SK-N-SH (cell line): ENCODE measurements at regions not wholly inside any gene's neighbourhood (a gene's known extent, or its start where the extent isn't known, plus 50 kb on each side); places are given as distances from the start of the nearest gene placed in this dataset.

Experiments used
- CTCF ChIA-PET: fragments of 300-600, 350-600 bp; formaldehyde crosslinking; extraction: SDS; loops from one replicate; lab custom pipeline; 2021; lab: Yijun Ruan, JAX
- POLR2A ChIA-PET: fragments of 350-600 bp; sonication (Branson Sonifier 250); formaldehyde crosslinking; extraction: SDS; loops from one replicate; lab custom pipeline; 2020; ENCODE audit warnings: antibody characterized with exemption, inconsistent platforms; lab: Yijun Ruan, JAX
- DNase-seq: peaks from one replicate; pipeline ENCODE4 v3.0.0; 2012
- H2AFZ ChIP-seq: fragments of 200-600 bp; sonication (generic); 2 replicates; pipeline ENCODE4 v1.8.1; 2016; ENCODE audit warnings: antibody characterized with exemption, mild to moderate bottlenecking, low read depth
- H3F3A ChIP-seq: fragments of 200-600 bp; sonication (generic); replicated peaks from 2 replicates; pipeline ENCODE3; 2016; ENCODE audit warnings: antibody characterized with exemption, mild to moderate bottlenecking; ENCODE audit not compliant: insufficient read depth
- H3K27ac ChIP-seq, 2 experiments: fragments of 200-500 bp in 1 of 2; fragments of 200-600 bp in 1 of 2; sonication (Bioruptor generic) in 1 of 2; sonication (generic), shearing (Covaris generic) in 1 of 2; 2 replicates each; pipeline versions ENCODE4 v1.5.1 to v1.6.1; 2014 to 2016; ENCODE audit warnings: low read depth in 2 of 2, inconsistent platforms in 1 of 2, low read length in 1 of 2, mild to moderate bottlenecking in 1 of 2, mixed read lengths in 1 of 2
- H3K27me3 ChIP-seq: fragments of 200-600 bp; sonication (generic), shearing (Covaris generic); 2 replicates; pipeline ENCODE4 v1.6.1; 2016; ENCODE audit warnings: mixed run types; ENCODE audit not compliant: insufficient read depth
- H3K36me3 ChIP-seq, 2 experiments: fragments of 200-500 bp in 1 of 2; fragments of 200-600 bp in 1 of 2; sonication (Bioruptor generic) in 1 of 2; sonication (generic) in 1 of 2; replicated peaks in 1 of 2; 2 replicates each; pipeline versions ENCODE3 to v1.5.1; 2014 to 2016; ENCODE audit warnings: low read length in 1 of 2, mild to moderate bottlenecking in 1 of 2; ENCODE audit not compliant: insufficient read depth in 2 of 2, control insufficient read depth in 1 of 2
- H3K4me1 ChIP-seq, 2 experiments: fragments of 200-500 bp in 1 of 2; fragments of 200-600 bp in 1 of 2; sonication (Bioruptor generic) in 1 of 2; sonication (generic), shearing (Covaris generic) in 1 of 2; 2 replicates each; pipeline versions ENCODE4 v1.5.1 to v1.6.1; 2014 to 2016; ENCODE audit warnings: low read depth in 1 of 2, low read length in 1 of 2, mixed run types in 1 of 2; ENCODE audit not compliant: insufficient read depth in 2 of 2, control insufficient read depth in 1 of 2
- H3K4me2 ChIP-seq: fragments of 200-600 bp; sonication (generic), shearing (Covaris generic); 2 replicates; pipeline ENCODE4 v1.6.1; 2017; ENCODE audit warnings: mixed run types
- H3K4me3 ChIP-seq, 2 experiments: fragments of 200-500 bp in 1 of 2; fragments of 200-600 bp in 1 of 2; sonication (Bioruptor generic) in 1 of 2; sonication (generic), shearing (Covaris generic) in 1 of 2; 2 replicates each; pipeline versions ENCODE4 v1.5.1 to v1.8.1; 2014 to 2016; ENCODE audit warnings: low read depth in 2 of 2, inconsistent platforms in 1 of 2, low read length in 1 of 2, mild to moderate bottlenecking in 1 of 2, mixed read lengths in 1 of 2, moderate library complexity in 1 of 2
- H3K79me2 ChIP-seq: fragments of 200-600 bp; sonication (generic); 2 replicates; pipeline ENCODE4 v1.8.1; 2017; ENCODE audit warnings: mild to moderate bottlenecking; ENCODE audit not compliant: insufficient read depth
- H3K9ac ChIP-seq: fragments of 200-600 bp; sonication (generic); 2 replicates; pipeline ENCODE4 v1.6.1; 2017; ENCODE audit warnings: mixed run types
- H3K9me2 ChIP-seq: fragments of 200-600 bp; sonication (generic); 2 replicates; pipeline ENCODE4 v1.6.1; 2017; ENCODE audit warnings: mixed run types
- H3K9me3 ChIP-seq: fragments of 200-600 bp; sonication (generic); 2 replicates; pipeline ENCODE4 v1.6.1; 2017; ENCODE audit warnings: mixed run types, mild to moderate bottlenecking, moderate library complexity
- H4K20me1 ChIP-seq: fragments of 200-600 bp; sonication (generic); 2 replicates; pipeline ENCODE4 v1.6.1; 2017; ENCODE audit warnings: mild to moderate bottlenecking, mixed run types; ENCODE audit not compliant: insufficient read depth
- JUND ChIP-seq: IDR thresholded peaks from 2 replicates; pipeline ENCODE4 v1.4.0; 2012
- NRF1 ChIP-seq: IDR thresholded peaks from 2 replicates; pipeline ENCODE4 v1.6.1; 2012; ENCODE audit warnings: low read depth, mild to moderate bottlenecking, low read length
- RFX5 ChIP-seq: IDR thresholded peaks from 2 replicates; pipeline ENCODE4 v1.6.1; 2012; ENCODE audit warnings: mild to moderate bottlenecking, improper control_type of control experiment, low read length
- SIN3A ChIP-seq: IDR thresholded peaks from 2 replicates; pipeline ENCODE4 v1.6.1; 2012; ENCODE audit warnings: low read depth, mild to moderate bottlenecking, low read length, moderate library complexity, borderline replicate concordance
- TEAD4 ChIP-seq: IDR thresholded peaks from 2 replicates; pipeline ENCODE4 v1.4.0; 2012; ENCODE audit warnings: mild to moderate bottlenecking, borderline replicate concordance; ENCODE audit not compliant: insufficient read depth
- WGBS: methylation state at CpG from one replicate; pipeline ENCODE4 v1.1.6; 2017; ENCODE audit warnings: low lambda C conversion rate; 5-methylcytosine and 5-hydroxymethylcytosine counted together
- TF ChIP-seq, protein P1 (sequence below): IDR thresholded peaks from 2 replicates; pipeline ENCODE4 v1.4.0; 2012; ENCODE audit warnings: low read depth
- TF ChIP-seq, protein P2 (sequence below): fragments of 150-350 bp; IDR thresholded peaks from 2 replicates; pipeline ENCODE4 v1.6.1; 2016; ENCODE audit warnings: mild to moderate bottlenecking, low read depth, low read length

DNA sequence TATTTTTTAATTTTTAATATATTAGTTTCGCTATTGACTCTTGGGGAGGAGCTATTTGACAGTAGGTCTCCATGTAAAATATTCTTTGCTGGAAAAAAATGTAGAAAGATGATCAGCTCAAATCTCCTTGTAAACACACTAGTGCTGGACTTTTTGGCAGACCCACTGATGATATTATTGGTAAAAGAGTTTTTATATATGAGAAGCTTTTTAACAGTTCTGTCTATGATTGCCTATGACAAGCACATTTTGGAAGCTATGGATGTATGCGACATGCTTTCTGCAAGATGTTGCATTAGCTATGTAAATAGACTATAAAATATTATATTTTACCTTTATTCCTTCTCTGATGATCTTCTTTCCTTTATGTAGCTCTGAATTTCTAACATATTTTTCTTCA, 928.5 kb downstream of the DNAJB9 start:
- ChIA-PET POLR2A (no interaction called here), CTCF (interaction anchor here (0.7 to 1.7 kb wide), 5 partner anchors 12 to 118 kb away, joined by 3 to 4 read pairs (median 3); no protein-coding TSS in a partner anchor)
- H4K20me1 ChIP-seq, result no peaks in the 10 kb centered on the region
- H3K9me3 ChIP-seq, result no peaks in the 10 kb centered on the region; the same call in 1 of the 2 replicates
- H3F3A ChIP-seq, result no peaks in the 10 kb centered on the region
- no peaks in the 10 kb centered on the region for H3K36me3 ChIP-seq
- H3K4me1 ChIP-seq, result no peaks in the 10 kb centered on the region
- no peaks in the 10 kb centered on the region for H3K27me3 ChIP-seq
- H3K27ac ChIP-seq, result no peak overlapping the region
- no peak overlapping the region for H3K9ac ChIP-seq
- H3K79me2 ChIP-seq, result no peaks in the 10 kb centered on the region
- H3K9me2 ChIP-seq, result peaks cover 14% of the 10 kb centered on the region; the same call in 1 of the 2 replicates
- no peak overlapping the region for H2AFZ ChIP-seq
- no peak overlapping the region for H3K4me2 ChIP-seq
- TF ChIP-seq, protein P1, sequence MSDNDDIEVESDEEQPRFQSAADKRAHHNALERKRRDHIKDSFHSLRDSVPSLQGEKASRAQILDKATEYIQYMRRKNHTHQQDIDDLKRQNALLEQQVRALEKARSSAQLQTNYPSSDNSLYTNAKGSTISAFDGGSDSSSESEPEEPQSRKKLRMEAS, result no peak
- TF ChIP-seq, all 33 proteins: peak for 0
- WGBS, result 45% methylated on average over 2 of the region's 2 CpGs
- no peak for DNase-seq
- no peak overlapping the region for H3K4me3 ChIP-seq

DNA sequence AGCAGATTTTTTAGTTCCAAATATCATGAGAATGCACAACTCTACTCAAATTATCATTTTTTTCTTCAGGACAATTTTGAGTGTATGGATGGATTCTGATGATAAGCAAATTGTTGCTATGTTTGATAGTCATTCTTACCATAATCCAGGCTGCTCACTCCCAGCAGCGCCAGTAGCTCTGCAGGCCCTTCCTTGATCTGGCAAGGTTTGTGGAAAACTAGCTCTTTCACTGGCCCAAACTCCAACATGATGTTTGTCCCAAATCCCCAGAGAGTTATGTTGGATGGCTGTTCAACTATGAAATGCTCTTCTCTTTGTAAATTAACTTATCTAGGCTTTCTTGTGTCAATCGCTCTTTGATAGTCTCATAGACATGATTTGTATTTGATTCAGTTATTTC, 933.7 kb downstream of the DNAJB9 start:
- Histone ChIP-seq H3K79me2 (no peaks in the 10 kb centered on the region), H3K36me3 (no peaks in the 10 kb centered on the region), H3K9ac (no peak overlapping the region), H3K27me3 (no peaks in the 10 kb centered on the region), H3K27ac (no peak overlapping the region), H3K4me1 (no peaks in the 10 kb centered on the region), H3K9me2 (0 out of 2 replicates have a peak, but pooled peaks cover 4% of the 10 kb centered on the region), H3K4me3 (no peak overlapping the region), H3K4me2 (no peak overlapping the region), H4K20me1 (no peaks in the 10 kb centered on the region), H3F3A (no peaks in the 10 kb centered on the region), H2AFZ (no peak overlapping the region), H3K9me3 (no peaks in the 10 kb centered on the region)
- 40% methylated on average over 2 of the region's 2 CpGs for WGBS
- no peak for TF ChIP-seq JUND
- DNase-seq, result no peak
- ChIA-PET POLR2A (no interaction called here), CTCF (no interaction called here)

DNA sequence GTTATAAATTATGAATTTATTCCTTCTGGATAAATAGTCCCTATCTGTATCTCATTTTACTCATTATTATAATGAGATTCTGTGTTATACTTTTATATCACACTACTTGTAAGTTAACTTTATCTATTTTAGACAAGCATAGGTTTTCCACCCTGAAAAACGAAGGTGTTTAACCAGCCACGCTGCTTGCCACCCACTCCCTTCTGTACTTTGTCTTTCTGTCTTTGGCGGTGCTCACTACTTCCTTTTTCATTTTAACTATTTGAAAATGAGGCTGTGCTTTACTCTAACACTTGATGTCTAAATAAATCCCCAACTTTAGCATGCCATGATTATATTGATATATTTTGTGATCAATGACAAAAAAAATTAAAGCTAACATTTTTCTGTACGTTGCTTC, 952.9 kb downstream of the DNAJB9 start:
- Histone ChIP-seq H3K27me3 (no peaks in the 10 kb centered on the region), H3K9me3 (peaks cover 3% of the 10 kb centered on the region; the same call in 1 of the 2 replicates), H3K9me2 (0 out of 2 replicates have a peak, but pooled peaks cover 2% of the 10 kb centered on the region), H3K27ac (no peak overlapping the region), H3K79me2 (no peaks in the 10 kb centered on the region; the same call in 1 of the 2 replicates), H3K36me3 (no peaks in the 10 kb centered on the region), H3K4me2 (no peak overlapping the region), H3K4me1 (no peaks in the 10 kb centered on the region)
- CTCF ChIA-PET, result no interaction called here
- no peak for DNase-seq
- 28% methylated on average over 4 of the region's 4 CpGs for WGBS
- TF ChIP-seq SIN3A (no peak), TEAD4 (no peak), NRF1 (no peak), RFX5 (no peak), JUND (no peak)
- TF ChIP-seq, protein P2, sequence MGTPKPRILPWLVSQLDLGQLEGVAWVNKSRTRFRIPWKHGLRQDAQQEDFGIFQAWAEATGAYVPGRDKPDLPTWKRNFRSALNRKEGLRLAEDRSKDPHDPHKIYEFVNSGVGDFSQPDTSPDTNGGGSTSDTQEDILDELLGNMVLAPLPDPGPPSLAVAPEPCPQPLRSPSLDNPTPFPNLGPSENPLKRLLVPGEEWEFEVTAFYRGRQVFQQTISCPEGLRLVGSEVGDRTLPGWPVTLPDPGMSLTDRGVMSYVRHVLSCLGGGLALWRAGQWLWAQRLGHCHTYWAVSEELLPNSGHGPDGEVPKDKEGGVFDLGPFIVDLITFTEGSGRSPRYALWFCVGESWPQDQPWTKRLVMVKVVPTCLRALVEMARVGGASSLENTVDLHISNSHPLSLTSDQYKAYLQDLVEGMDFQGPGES, result no peak
- TF ChIP-seq, all 33 proteins: peak for 0
- Histone ChIP-seq H3F3A (no peaks in the 10 kb centered on the region), H3K9ac (no peak overlapping the region), H3K4me3 (no peak overlapping the region), H2AFZ (no peak overlapping the region), H4K20me1 (no peaks in the 10 kb centered on the region)
- POLR2A ChIA-PET, result no interaction called here
